Esophagus muscularis mucosa (tissue), 4 donors: ENCODE measurements at regions not wholly inside any gene's neighbourhood (a gene's known extent, or its start where the extent isn't known, plus 50 kb on each side); places are given as distances from the start of the nearest gene placed in this dataset.

ENCODE experiments used
- DNase-seq: peaks from one replicate; pipeline ENCODE4 v3.0.0-alpha.2; 2017; ENCODE audit errors: extremely low spot score
- H3K27ac ChIP-seq, 4 donors: fragments of 200-600 bp; sonication (generic); replicated peaks in 1 of 4; 1 replicate in 3 of 4; 2 replicates in 1 of 4; pipeline ENCODE4 v1.5.1; 2016 to 2019; ENCODE audit warnings: mild to moderate bottlenecking in 1 of 4
- H3K27me3 ChIP-seq, 4 donors: fragments of 200-600 bp; sonication (generic); one replicate each; pipeline versions ENCODE4 v1.5.1 to v1.6.0; 2016 to 2019
- H3K36me3 ChIP-seq, 4 donors: fragments of 200-600 bp; sonication (generic); one replicate each; pipeline ENCODE4 v1.5.1; 2016 to 2019
- H3K4me1 ChIP-seq, 4 donors: fragments of 200-600 bp; sonication (generic); one replicate each; pipeline ENCODE4 v1.5.1; 2016 to 2019
- H3K4me3 ChIP-seq, 4 donors: fragments of 200-600 bp; sonication (generic); 1 replicate in 2 of 4; 2 replicates in 2 of 4; pipeline ENCODE4 v1.5.1; 2016 to 2019; ENCODE audit warnings: mild to moderate bottlenecking in 4 of 4, moderate library complexity in 1 of 4
- H3K9me3 ChIP-seq, 4 donors: fragments of 200-600 bp; sonication (generic); 1 replicate in 3 of 4; 2 replicates in 1 of 4; pipeline ENCODE4 v1.5.1; 2016 to 2019
- CTCF ChIP-seq, 3 experiments: fragments of 200-600 bp in 2 of 3; fragments of 450-650 bp in 1 of 3; sonication (generic) in 2 of 3; IDR thresholded peaks; one replicate each; pipeline ENCODE4 v1.5.1; 2017 to 2019; ENCODE audit warnings: antibody characterized with exemption in 3 of 3, mild to moderate bottlenecking in 2 of 3, moderate library complexity in 1 of 3
- EP300 ChIP-seq: sonication (generic); formaldehyde crosslinking; IDR thresholded peaks from one replicate; pipeline ENCODE4 v1.6.1; 2017; ENCODE audit warnings: antibody characterized with exemption
- POLR2A ChIP-seq: fragments of 450-650 bp; IDR thresholded peaks from one replicate; pipeline ENCODE4 v1.6.1; 2017; ENCODE audit warnings: antibody characterized with exemption, moderate library complexity, mild to moderate bottlenecking, low read depth
- POLR2AphosphoS5 ChIP-seq, 2 donors: sonication (generic); formaldehyde crosslinking; IDR thresholded peaks; one replicate each; pipeline ENCODE4 v1.6.1; 2017; ENCODE audit warnings: antibody characterized with exemption in 2 of 2
- WGBS: methylation state at CpG from one replicate; pipeline ENCODE4 v1.1.5; 2018; 5-methylcytosine and 5-hydroxymethylcytosine counted together
- intact Hi-C: fragments of 100-400 bp; cut with DNase I; formaldehyde crosslinking; loops from one replicate; pipeline ENCODE4 v1.15.1; 2023

- Histone ChIP-seq H3K27ac (peak overlapping the region; percentile 82 to 86 (median 85)), H3K9me3 (no peaks in the 10 kb centered on the region), H3K27me3 (no peaks in the 10 kb centered on the region), H3K4me1 (peaks cover 52 to 73% (median 66%) of the 10 kb centered on the region in 4 donors), H3K4me3 (no peak overlapping the region), H3K36me3 (no peaks in the 10 kb centered on the region)
- DNase-seq: no peak
- intact Hi-C loops: no loop called here
- TF ChIP-seq EP300 (no peak), POLR2A (no peak), POLR2AphosphoS5 (IDR thresholded peaks at IDR 0.05) (peak in 1 of 2 donors; percentile 25), CTCF (IDR thresholded peaks at IDR 0.05) (peak in 1 of 3 experiments; percentile 15)
- 26% methylated on average over 3 of the region's 4 CpGs for WGBS
These were observed 74.7 kb downstream of the MRPL14 start for GRCh38 chr6:44052419-44053023.

GRCh38 chr6:44051515-44051914, 75.7 kb downstream of the MRPL14 start:
- 36% methylated on average over 1 of the region's 3 CpGs for WGBS
- intact Hi-C loops: no loop called here
- peaks cover 42 to 73% (median 66%) of the 10 kb centered on the region in 4 donors for H3K4me1 ChIP-seq
- H3K4me3 ChIP-seq: no peak overlapping the region
- H3K9me3 ChIP-seq: no peaks in the 10 kb centered on the region
- no peaks in the 10 kb centered on the region for H3K27me3 ChIP-seq
- TF ChIP-seq CTCF (IDR thresholded peaks at IDR 0.05): no peak
- TF ChIP-seq POLR2AphosphoS5 (IDR thresholded peaks at IDR 0.05): no peak
- TF ChIP-seq POLR2A: no peak
- no peak for TF ChIP-seq EP300
- no peak for DNase-seq
- no peaks in the 10 kb centered on the region for H3K36me3 ChIP-seq
- H3K27ac ChIP-seq: peak overlapping the region; percentile 82 to 86 (median 85)

GRCh38 chr6:44050872-44051505, 76.3 kb downstream of the MRPL14 start:
- Histone ChIP-seq H3K27ac (peak overlapping the region; percentile 82 to 86 (median 85)), H3K27me3 (no peaks in the 10 kb centered on the region), H3K4me1 (peaks cover 43 to 74% (median 70%) of the 10 kb centered on the region in 4 donors), H3K4me3 (no peak overlapping the region), H3K9me3 (no peaks in the 10 kb centered on the region), H3K36me3 (no peaks in the 10 kb centered on the region)
- 30% methylated on average over 5 of the region's 7 CpGs for WGBS
- intact Hi-C loops: no loop called here
- no peak for TF ChIP-seq EP300
- TF ChIP-seq POLR2AphosphoS5 (IDR thresholded peaks at IDR 0.05): peak in 1 of 2 donors; percentile 43
- DNase-seq: no peak

- H3K4me1 ChIP-seq: peaks cover 50 to 82% (median 78%) of the 10 kb centered on the region in 4 donors
- H3K9me3 ChIP-seq: no peaks in the 10 kb centered on the region
- intact Hi-C loops: no loop called here
- no peak overlapping the region for H3K4me3 ChIP-seq
- WGBS: 40% methylated on average over 5 of the region's 6 CpGs
- H3K27ac ChIP-seq: peak overlapping the region; percentile 82 to 86 (median 85)
- no peak for DNase-seq
- H3K36me3 ChIP-seq: no peaks in the 10 kb centered on the region
- no peaks in the 10 kb centered on the region for H3K27me3 ChIP-seq
- TF ChIP-seq CTCF (IDR thresholded peaks at IDR 0.05) (no peak), EP300 (no peak), POLR2A (no peak), POLR2AphosphoS5 (IDR thresholded peaks at IDR 0.05) (no peak)
These were observed 77.0 kb downstream of the MRPL14 start for GRCh38 chr6:44049989-44050871.
